SW 1271 (cell line): ENCODE measurements at regions not wholly inside any gene's neighbourhood (a gene's known extent, or its start where the extent isn't known, plus 50 kb on each side); places are given as distances from the start of the nearest gene placed in this dataset.

ENCODE experiments used
- DNase-seq, 2 experiments: peaks; one replicate each; lab custom pipeline; 2025; lab: John Stamatoyannopoulos, UW

- no peak for DNase-seq
These were observed 389.8 kb upstream of the AZI2 start for GRCh38 chr3:28738425-28738824.

- no peak for DNase-seq
These were observed 391.0 kb upstream of the AZI2 start for GRCh38 chr3:28739647-28740046.

GRCh38 chr3:28743271-28743670 is 394.6 kb upstream of the AZI2 start:
- DNase-seq = no peak

- DNase-seq = no peak
These were observed 395.2 kb upstream of the AZI2 start for GRCh38 chr3:28743831-28744230.

GRCh38 chr3:28745436-28745835 is 396.8 kb upstream of the AZI2 start:
- DNase-seq = peak in 1 of 2 experiments; percentile 43

GRCh38 chr3:28745916-28746617 is 397.4 kb upstream of the AZI2 start:
- DNase-seq = no peak

GRCh38 chr3:28746990-28747389 is 398.4 kb upstream of the AZI2 start:
- no peak for DNase-seq

GRCh38 chr3:28751864-28752263 is 403.2 kb upstream of the AZI2 start:
- DNase-seq = no peak

GRCh38 chr3:28752290-28752689 is 403.7 kb upstream of the AZI2 start:
- no peak for DNase-seq

- no peak for DNase-seq
These were observed 407.4 kb upstream of the AZI2 start for GRCh38 chr3:28756056-28756455.

- no peak for DNase-seq
These were observed 409.5 kb upstream of the AZI2 start for GRCh38 chr3:28758115-28758514.

GRCh38 chr3:28761375-28761774 is 412.8 kb upstream of the AZI2 start:
- no peak for DNase-seq

GRCh38 chr3:28765194-28765593 is 416.6 kb upstream of the AZI2 start:
- DNase-seq = no peak

GRCh38 chr3:28768439-28768838 is 419.8 kb upstream of the AZI2 start:
- no peak for DNase-seq

- no peak for DNase-seq
These were observed 429.3 kb upstream of the AZI2 start for GRCh38 chr3:28777806-28778475.

GRCh38 chr3:28780480-28780879 is 431.9 kb upstream of the AZI2 start:
- DNase-seq = no peak

GRCh38 chr3:28781053-28781452 is 432.4 kb upstream of the AZI2 start:
- DNase-seq = no peak

- no peak for DNase-seq
These were observed 437.8 kb upstream of the AZI2 start for GRCh38 chr3:28786446-28786845.

GRCh38 chr3:28788571-28788970 is 439.9 kb upstream of the AZI2 start:
- no peak for DNase-seq

- DNase-seq = no peak
These were observed 443.2 kb upstream of the AZI2 start for GRCh38 chr3:28791713-28792255.

- no peak for DNase-seq
These were observed 444.0 kb upstream of the AZI2 start for GRCh38 chr3:28792604-28793003.

- no peak for DNase-seq
These were observed 450.5 kb upstream of the AZI2 start for GRCh38 chr3:28799084-28799483.

GRCh38 chr3:28800203-28800602 is 451.6 kb upstream of the AZI2 start:
- no peak for DNase-seq

- no peak for DNase-seq
These were observed 459.4 kb upstream of the AZI2 start for GRCh38 chr3:28808068-28808467.
